Liver (tissue), 8 donors: ENCODE measurements at regions not wholly inside any gene's neighbourhood (a gene's known extent, or its start where the extent isn't known, plus 50 kb on each side); places are given as distances from the start of the nearest gene placed in this dataset.

Source experiments
- DNase-seq: peaks from one replicate; pipeline ENCODE4 v3.0.0-alpha.2; 2017; ENCODE audit warnings: low spot score
- H3K27ac ChIP-seq, 2 donors: one replicate each; pipeline ENCODE4 v1.7.0; 2013; ENCODE audit warnings: inconsistent platforms in 2 of 2, low read length in 2 of 2, control low read depth in 1 of 2, low read depth in 1 of 2, mild to moderate bottlenecking in 1 of 2
- H3K27me3 ChIP-seq, 4 donors: one replicate each; pipeline versions ENCODE4 v1.6.1 to v1.7.0; 2013; ENCODE audit warnings: low read length in 3 of 4, inconsistent platforms in 1 of 4, mild to moderate bottlenecking in 1 of 4, moderate library complexity in 1 of 4; ENCODE audit not compliant: control insufficient read depth in 4 of 4, insufficient read depth in 4 of 4
- H3K36me3 ChIP-seq, 4 donors: one replicate each; pipeline versions ENCODE4 v1.6.1 to v1.7.0; 2013; ENCODE audit warnings: low read length in 3 of 4, mild to moderate bottlenecking in 3 of 4, low read depth in 1 of 4, moderate library complexity in 1 of 4; ENCODE audit not compliant: control insufficient read depth in 4 of 4, insufficient read depth in 3 of 4
- H3K4me1 ChIP-seq, 4 donors: one replicate each; pipeline versions ENCODE4 v1.6.1 to v1.7.0; 2013; ENCODE audit warnings: low read length in 3 of 4, mild to moderate bottlenecking in 3 of 4, moderate library complexity in 1 of 4; ENCODE audit not compliant: control insufficient read depth in 4 of 4, insufficient read depth in 4 of 4
- H3K4me3 ChIP-seq, 3 donors: one replicate each; pipeline versions ENCODE4 v1.6.1 to v1.7.0; 2013; ENCODE audit warnings: low read length in 3 of 3, control low read depth in 1 of 3, low read depth in 1 of 3, mild to moderate bottlenecking in 1 of 3
- H3K9ac ChIP-seq, 2 donors: one replicate each; pipeline ENCODE4 v1.7.0; 2013; ENCODE audit warnings: low read length in 2 of 2, mild to moderate bottlenecking in 2 of 2, moderate library complexity in 2 of 2, control low read depth in 1 of 2, low read depth in 1 of 2
- H3K9me3 ChIP-seq, 4 donors: one replicate each; pipeline versions ENCODE4 v1.6.1 to v1.7.0; 2013; ENCODE audit warnings: low read length in 3 of 4; ENCODE audit not compliant: control insufficient read depth in 4 of 4
- EGR1 ChIP-seq, 2 donors: IDR thresholded peaks; 2 replicates each; pipeline ENCODE4 v1.6.1; 2016 to 2018; ENCODE audit warnings: antibody characterized with exemption in 2 of 2, low read depth in 2 of 2
- FOXA1 ChIP-seq: IDR thresholded peaks from 2 replicates; pipeline ENCODE4 v1.6.1; 2016; ENCODE audit warnings: antibody characterized with exemption
- GABPA ChIP-seq, 2 donors: IDR thresholded peaks in 1 of 2; conservative IDR thresholded peaks in 1 of 2; 2 replicates each; pipeline ENCODE4 v1.6.1; 2016; ENCODE audit warnings: antibody characterized with exemption in 2 of 2, mild to moderate bottlenecking in 1 of 2, moderate library complexity in 1 of 2
- HNF4A ChIP-seq, 2 donors: conservative IDR thresholded peaks; 2 replicates each; pipeline ENCODE4 v1.6.1; 2016; ENCODE audit warnings: antibody characterized with exemption in 2 of 2, mild to moderate bottlenecking in 2 of 2
- HNF4G ChIP-seq: IDR thresholded peaks from 2 replicates; pipeline ENCODE4 v1.6.1; 2016; ENCODE audit warnings: antibody characterized with exemption
- JUND ChIP-seq, 2 donors: IDR thresholded peaks; 2 replicates each; pipeline ENCODE4 v1.6.1; 2016; ENCODE audit warnings: antibody characterized with exemption in 2 of 2
- NR2F2 ChIP-seq: IDR thresholded peaks from 2 replicates; pipeline ENCODE4 v1.6.1; 2016; ENCODE audit warnings: antibody characterized with exemption
- RAD21 ChIP-seq, 2 donors: IDR thresholded peaks; 2 replicates each; pipeline ENCODE4 v1.6.1; 2016; ENCODE audit warnings: antibody characterized with exemption in 2 of 2, mild to moderate bottlenecking in 2 of 2
- RXRA ChIP-seq, 2 donors: IDR thresholded peaks; 2 replicates each; pipeline ENCODE4 v1.6.1; 2017 to 2018; ENCODE audit warnings: antibody characterized with exemption in 2 of 2, mild to moderate bottlenecking in 1 of 2
- SP1 ChIP-seq: IDR thresholded peaks from 2 replicates; pipeline ENCODE4 v1.6.1; 2018; ENCODE audit warnings: antibody characterized with exemption, mild to moderate bottlenecking
- TAF1 ChIP-seq: conservative IDR thresholded peaks from 2 replicates; pipeline ENCODE4 v1.6.1; 2016; ENCODE audit warnings: antibody characterized with exemption, mild to moderate bottlenecking
- YY1 ChIP-seq: IDR thresholded peaks from 2 replicates; pipeline ENCODE4 v1.6.1; 2016; ENCODE audit warnings: antibody characterized with exemption, mild to moderate bottlenecking
- WGBS: extraction: QIAGEN DNeasy Blood & Tissue Kit; methylation state at CpG from one replicate; pipeline ENCODE4 v1.1.7; 2013; 5-methylcytosine and 5-hydroxymethylcytosine counted together
- TF ChIP-seq, protein P1 (sequence below): IDR thresholded peaks from 2 replicates; pipeline ENCODE4 v1.6.1; 2016; ENCODE audit warnings: antibody characterized with exemption, mild to moderate bottlenecking
- TF ChIP-seq, protein P2 (sequence below): IDR thresholded peaks from 2 replicates; pipeline ENCODE4 v1.6.1; 2016; ENCODE audit warnings: antibody characterized with exemption
- TF ChIP-seq, protein P3 (sequence below): fragments of 150-350 bp; IDR thresholded peaks from 2 replicates; pipeline ENCODE4 v1.5.1; 2017; ENCODE audit warnings: improper control_type of control experiment, low read depth, low read length; ENCODE audit not compliant: missing input control
- TF ChIP-seq, protein P4 (sequence below): IDR thresholded peaks from 2 replicates; pipeline ENCODE4 v1.6.1; 2016; ENCODE audit warnings: antibody characterized with exemption
- donor health status: healthy.
- donor health status: healthy.
- donor health status: healthy.
- donor health status: healthy.
- donor health status: healthy.

DNA sequence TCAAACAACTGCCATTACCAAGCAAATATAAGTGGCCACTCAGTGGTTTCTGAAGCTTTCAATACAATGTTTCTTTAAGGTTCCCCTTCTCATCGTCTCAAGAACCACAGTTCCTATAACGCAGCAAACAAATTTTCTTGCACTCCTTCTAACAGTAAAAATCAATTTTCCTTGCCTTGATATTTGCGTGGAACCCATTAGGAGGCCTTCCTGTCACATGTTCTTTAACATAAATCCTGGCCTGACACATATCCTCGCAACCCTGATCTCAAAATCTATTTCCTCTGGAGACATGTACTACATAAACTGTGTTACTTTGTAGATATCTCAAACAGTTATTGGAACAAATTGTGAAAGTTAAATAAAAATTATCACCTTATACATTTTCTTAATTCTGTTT, 65.9 kb upstream of the MANEA start:
- H3K36me3 ChIP-seq, result no peaks in the 10 kb centered on the region
- no peak for DNase-seq
- no peaks in the 10 kb centered on the region for H3K27me3 ChIP-seq
- H3K9me3 ChIP-seq, result no peaks in the 10 kb centered on the region
- no peak overlapping the region for H3K27ac ChIP-seq
- no peak overlapping the region for H3K9ac ChIP-seq
- H3K4me1 ChIP-seq, result no peaks in the 10 kb centered on the region
- 48% methylated on average over 4 of the region's 4 CpGs for WGBS
- no peak overlapping the region for H3K4me3 ChIP-seq
- no peak for TF ChIP-seq JUND (IDR thresholded peaks at IDR 0.05)
- no peak for TF ChIP-seq TAF1
- TF ChIP-seq RXRA (IDR thresholded peaks at IDR 0.05), result no peak
- TF ChIP-seq HNF4G, result no peak
- TF ChIP-seq NR2F2, result no peak
- no peak for TF ChIP-seq YY1
- TF ChIP-seq RAD21 (IDR thresholded peaks at IDR 0.05), result no peak
- TF ChIP-seq HNF4A (conservative IDR thresholded peaks at IDR 0.05), result no peak
- no peak for TF ChIP-seq FOXA1
- no peak for TF ChIP-seq EGR1 (IDR thresholded peaks at IDR 0.05; ENCODE audit: low read depth in 2 of 2)
- TF ChIP-seq, protein P1, sequence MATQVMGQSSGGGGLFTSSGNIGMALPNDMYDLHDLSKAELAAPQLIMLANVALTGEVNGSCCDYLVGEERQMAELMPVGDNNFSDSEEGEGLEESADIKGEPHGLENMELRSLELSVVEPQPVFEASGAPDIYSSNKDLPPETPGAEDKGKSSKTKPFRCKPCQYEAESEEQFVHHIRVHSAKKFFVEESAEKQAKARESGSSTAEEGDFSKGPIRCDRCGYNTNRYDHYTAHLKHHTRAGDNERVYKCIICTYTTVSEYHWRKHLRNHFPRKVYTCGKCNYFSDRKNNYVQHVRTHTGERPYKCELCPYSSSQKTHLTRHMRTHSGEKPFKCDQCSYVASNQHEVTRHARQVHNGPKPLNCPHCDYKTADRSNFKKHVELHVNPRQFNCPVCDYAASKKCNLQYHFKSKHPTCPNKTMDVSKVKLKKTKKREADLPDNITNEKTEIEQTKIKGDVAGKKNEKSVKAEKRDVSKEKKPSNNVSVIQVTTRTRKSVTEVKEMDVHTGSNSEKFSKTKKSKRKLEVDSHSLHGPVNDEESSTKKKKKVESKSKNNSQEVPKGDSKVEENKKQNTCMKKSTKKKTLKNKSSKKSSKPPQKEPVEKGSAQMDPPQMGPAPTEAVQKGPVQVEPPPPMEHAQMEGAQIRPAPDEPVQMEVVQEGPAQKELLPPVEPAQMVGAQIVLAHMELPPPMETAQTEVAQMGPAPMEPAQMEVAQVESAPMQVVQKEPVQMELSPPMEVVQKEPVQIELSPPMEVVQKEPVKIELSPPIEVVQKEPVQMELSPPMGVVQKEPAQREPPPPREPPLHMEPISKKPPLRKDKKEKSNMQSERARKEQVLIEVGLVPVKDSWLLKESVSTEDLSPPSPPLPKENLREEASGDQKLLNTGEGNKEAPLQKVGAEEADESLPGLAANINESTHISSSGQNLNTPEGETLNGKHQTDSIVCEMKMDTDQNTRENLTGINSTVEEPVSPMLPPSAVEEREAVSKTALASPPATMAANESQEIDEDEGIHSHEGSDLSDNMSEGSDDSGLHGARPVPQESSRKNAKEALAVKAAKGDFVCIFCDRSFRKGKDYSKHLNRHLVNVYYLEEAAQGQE, result no peak
- TF ChIP-seq, protein P2, sequence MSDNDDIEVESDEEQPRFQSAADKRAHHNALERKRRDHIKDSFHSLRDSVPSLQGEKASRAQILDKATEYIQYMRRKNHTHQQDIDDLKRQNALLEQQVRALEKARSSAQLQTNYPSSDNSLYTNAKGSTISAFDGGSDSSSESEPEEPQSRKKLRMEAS, result no peak
- TF ChIP-seq, protein P3, sequence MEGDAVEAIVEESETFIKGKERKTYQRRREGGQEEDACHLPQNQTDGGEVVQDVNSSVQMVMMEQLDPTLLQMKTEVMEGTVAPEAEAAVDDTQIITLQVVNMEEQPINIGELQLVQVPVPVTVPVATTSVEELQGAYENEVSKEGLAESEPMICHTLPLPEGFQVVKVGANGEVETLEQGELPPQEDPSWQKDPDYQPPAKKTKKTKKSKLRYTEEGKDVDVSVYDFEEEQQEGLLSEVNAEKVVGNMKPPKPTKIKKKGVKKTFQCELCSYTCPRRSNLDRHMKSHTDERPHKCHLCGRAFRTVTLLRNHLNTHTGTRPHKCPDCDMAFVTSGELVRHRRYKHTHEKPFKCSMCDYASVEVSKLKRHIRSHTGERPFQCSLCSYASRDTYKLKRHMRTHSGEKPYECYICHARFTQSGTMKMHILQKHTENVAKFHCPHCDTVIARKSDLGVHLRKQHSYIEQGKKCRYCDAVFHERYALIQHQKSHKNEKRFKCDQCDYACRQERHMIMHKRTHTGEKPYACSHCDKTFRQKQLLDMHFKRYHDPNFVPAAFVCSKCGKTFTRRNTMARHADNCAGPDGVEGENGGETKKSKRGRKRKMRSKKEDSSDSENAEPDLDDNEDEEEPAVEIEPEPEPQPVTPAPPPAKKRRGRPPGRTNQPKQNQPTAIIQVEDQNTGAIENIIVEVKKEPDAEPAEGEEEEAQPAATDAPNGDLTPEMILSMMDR, result no peak

DNA sequence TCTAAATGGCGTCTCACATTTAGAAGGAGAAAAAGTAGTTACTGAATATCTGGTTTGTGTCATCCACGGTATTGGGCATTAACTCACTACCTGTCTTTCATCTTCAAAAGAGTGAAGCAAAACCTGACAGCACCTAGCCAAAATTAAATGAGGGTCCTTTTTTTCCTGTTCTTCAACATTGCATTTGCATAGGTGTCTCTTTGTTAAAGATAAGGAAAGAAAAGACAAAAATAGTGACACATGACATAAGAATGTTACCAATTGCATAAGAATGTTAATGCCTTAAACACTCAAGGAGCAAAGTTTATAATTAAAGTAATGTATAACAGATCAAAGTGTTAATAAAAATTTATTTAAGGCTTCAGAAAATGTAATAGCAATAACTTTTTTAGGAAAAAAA, 61.4 kb upstream of the MANEA start:
- no peak overlapping the region for H3K27ac ChIP-seq
- no peaks in the 10 kb centered on the region for H3K4me1 ChIP-seq
- no peaks in the 10 kb centered on the region for H3K9me3 ChIP-seq
- no peaks in the 10 kb centered on the region for H3K36me3 ChIP-seq
- DNase-seq, result no peak
- TF ChIP-seq HNF4A (conservative IDR thresholded peaks at IDR 0.05), result no peak
- TF ChIP-seq, protein P2, result no peak
- TF ChIP-seq JUND (IDR thresholded peaks at IDR 0.05), result no peak
- TF ChIP-seq, protein P3, result no peak
- no peak for TF ChIP-seq NR2F2
- TF ChIP-seq YY1, result no peak
- no peak for TF ChIP-seq RAD21 (IDR thresholded peaks at IDR 0.05)
- TF ChIP-seq, protein P4, sequence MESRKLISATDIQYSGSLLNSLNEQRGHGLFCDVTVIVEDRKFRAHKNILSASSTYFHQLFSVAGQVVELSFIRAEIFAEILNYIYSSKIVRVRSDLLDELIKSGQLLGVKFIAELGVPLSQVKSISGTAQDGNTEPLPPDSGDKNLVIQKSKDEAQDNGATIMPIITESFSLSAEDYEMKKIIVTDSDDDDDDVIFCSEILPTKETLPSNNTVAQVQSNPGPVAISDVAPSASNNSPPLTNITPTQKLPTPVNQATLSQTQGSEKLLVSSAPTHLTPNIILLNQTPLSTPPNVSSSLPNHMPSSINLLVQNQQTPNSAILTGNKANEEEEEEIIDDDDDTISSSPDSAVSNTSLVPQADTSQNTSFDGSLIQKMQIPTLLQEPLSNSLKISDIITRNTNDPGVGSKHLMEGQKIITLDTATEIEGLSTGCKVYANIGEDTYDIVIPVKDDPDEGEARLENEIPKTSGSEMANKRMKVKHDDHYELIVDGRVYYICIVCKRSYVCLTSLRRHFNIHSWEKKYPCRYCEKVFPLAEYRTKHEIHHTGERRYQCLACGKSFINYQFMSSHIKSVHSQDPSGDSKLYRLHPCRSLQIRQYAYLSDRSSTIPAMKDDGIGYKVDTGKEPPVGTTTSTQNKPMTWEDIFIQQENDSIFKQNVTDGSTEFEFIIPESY, result no peak
- TF ChIP-seq RXRA (IDR thresholded peaks at IDR 0.05), result no peak
- no peak for TF ChIP-seq SP1
- no peak for TF ChIP-seq GABPA (IDR thresholded peaks at IDR 0.05 in 1 of 2, conservative IDR thresholded peaks at IDR 0.05 in 1 of 2)
- H3K9ac ChIP-seq, result no peak overlapping the region
- H3K4me3 ChIP-seq, result no peak overlapping the region
- H3K27me3 ChIP-seq, result no peaks in the 10 kb centered on the region
- WGBS, result 68% methylated on average over 2 of the region's 2 CpGs
